WTC11 (cell line): ENCODE measurements at regions not wholly inside any gene's neighbourhood (a gene's known extent, or its start where the extent isn't known, plus 50 kb on each side); places are given as distances from the start of the nearest gene placed in this dataset.

ENCODE experiments used
- ATAC-seq: fragments of 200-7000 bp; cut with Tn5 transposase; 2 replicates; pipeline ENCODE4 v1.10.0; 2021; ENCODE audit warnings: mild to moderate bottlenecking, moderate library complexity
- CTCF ChIA-PET: fragments of 300-600 bp; sonication (Branson Sonifier 250); formaldehyde crosslinking; loops from one replicate; lab custom pipeline; 2021; ENCODE audit warnings: antibody characterized with exemption; lab: Charles Lee
- POLR2A ChIA-PET: fragments of 350-600 bp; sonication (Branson Sonifier 250); formaldehyde crosslinking; loops from one replicate; lab custom pipeline; 2021; ENCODE audit warnings: antibody characterized with exemption; lab: Charles Lee
- DNase-seq: peaks from one replicate; pipeline ENCODE4 v3.0.0; 2021; ENCODE audit warnings: low spot score
- H3K27ac Mint-ChIP-seq: 2 replicates; pipeline ENCODE4 v1.8.0; 2021; ENCODE audit warnings: mixed read lengths
- H3K27me3 Mint-ChIP-seq: 2 replicates; pipeline ENCODE4 v1.8.0; 2021; ENCODE audit warnings: low read depth, mild to moderate bottlenecking, moderate library complexity, mixed read lengths
- H3K36me3 Mint-ChIP-seq: 2 replicates; pipeline ENCODE4 v1.8.0; 2021; ENCODE audit warnings: mixed read lengths
- H3K4me1 Mint-ChIP-seq: 2 replicates; pipeline ENCODE4 v1.8.0; 2022; ENCODE audit warnings: mixed read lengths
- H3K4me3 Mint-ChIP-seq: 2 replicates; pipeline ENCODE4 v1.8.0; 2021; ENCODE audit warnings: mild to moderate bottlenecking, moderate library complexity, mixed read lengths
- H3K9me3 Mint-ChIP-seq: 2 replicates; pipeline ENCODE4 v1.8.0; 2021; ENCODE audit warnings: mixed read lengths
- ATF1 ChIP-seq: sonication (generic); formaldehyde crosslinking; IDR thresholded peaks from 2 replicates; pipeline ENCODE4 v1.8.1; 2023; ENCODE audit warnings: mild to moderate bottlenecking, moderate library complexity, missing genetic modification reagents
- ATF2 ChIP-seq: sonication (generic); formaldehyde crosslinking; IDR thresholded peaks from 2 replicates; pipeline ENCODE4 v1.8.1; 2022; ENCODE audit warnings: low read depth, missing genetic modification reagents, borderline replicate concordance
- CBFB ChIP-seq: sonication (generic); formaldehyde crosslinking; IDR thresholded peaks from 2 replicates; pipeline ENCODE4 v1.8.1; 2022; ENCODE audit warnings: mild to moderate bottlenecking, low read depth, missing genetic modification reagents
- CREB1 ChIP-seq: sonication (generic); formaldehyde crosslinking; IDR thresholded peaks from 2 replicates; pipeline ENCODE4 v1.8.0; 2023; ENCODE audit warnings: mild to moderate bottlenecking, missing genetic modification reagents
- ERG ChIP-seq: fragments of 250-450 bp; sonication (Bioruptor Pico); IDR thresholded peaks from 2 replicates; pipeline ENCODE4 v1.8.0; 2021; ENCODE audit warnings: mild to moderate bottlenecking
- FOXK1 ChIP-seq: sonication (generic); formaldehyde crosslinking; IDR thresholded peaks from 2 replicates; pipeline ENCODE4 v1.8.0; 2022; ENCODE audit warnings: mild to moderate bottlenecking, moderate library complexity, missing genetic modification reagents
- FOXP4 ChIP-seq: sonication (generic); formaldehyde crosslinking; IDR thresholded peaks from 2 replicates; pipeline ENCODE4 v1.8.0; 2022; ENCODE audit warnings: mild to moderate bottlenecking, missing genetic modification reagents
- HMGA2 ChIP-seq: fragments of 250-450 bp; sonication (Bioruptor Pico); IDR thresholded peaks from 2 replicates; pipeline ENCODE4 v1.4.0; 2021; ENCODE audit warnings: mild to moderate bottlenecking, moderate library complexity
- MAX ChIP-seq: sonication (generic); formaldehyde crosslinking; IDR thresholded peaks from 2 replicates; pipeline ENCODE4 v1.8.0; 2022; ENCODE audit warnings: mild to moderate bottlenecking, missing genetic modification reagents
- MXD4 ChIP-seq: fragments of 250-450 bp; sonication (Bioruptor Pico); IDR thresholded peaks from 2 replicates; pipeline ENCODE4 v1.8.0; 2021; ENCODE audit warnings: mild to moderate bottlenecking, moderate library complexity, borderline replicate concordance
- NR1H2 ChIP-seq: sonication (generic); formaldehyde crosslinking; IDR thresholded peaks from 2 replicates; pipeline ENCODE4 v1.9.0; 2021; ENCODE audit warnings: mild to moderate bottlenecking, moderate library complexity, missing genetic modification reagents
- SMAD4 ChIP-seq: sonication (generic); formaldehyde crosslinking; IDR thresholded peaks from 2 replicates; pipeline ENCODE4 v1.8.0; 2022; ENCODE audit warnings: mild to moderate bottlenecking, missing genetic modification reagents
- TCF7 ChIP-seq: sonication (generic); formaldehyde crosslinking; IDR thresholded peaks from 2 replicates; pipeline ENCODE4 v1.8.0; 2022; ENCODE audit warnings: mild to moderate bottlenecking, low read depth, missing genetic modification reagents, moderate library complexity
- TEAD4 ChIP-seq: sonication (generic); formaldehyde crosslinking; IDR thresholded peaks from 2 replicates; pipeline ENCODE4 v1.8.0; 2022; ENCODE audit warnings: mild to moderate bottlenecking, missing genetic modification reagents
- USF1 ChIP-seq: sonication (generic); formaldehyde crosslinking; IDR thresholded peaks from 2 replicates; pipeline ENCODE4 v1.8.0; 2022; ENCODE audit warnings: mild to moderate bottlenecking, missing genetic modification reagents
- ZBTB21 ChIP-seq: sonication (generic); formaldehyde crosslinking; IDR thresholded peaks from 2 replicates; pipeline ENCODE4 v1.8.1; 2023; ENCODE audit warnings: mild to moderate bottlenecking, missing genetic modification reagents, borderline replicate concordance
- ZNF219 ChIP-seq: sonication (generic); formaldehyde crosslinking; IDR thresholded peaks from 2 replicates; pipeline ENCODE4 v1.8.0; 2023; ENCODE audit warnings: missing genetic modification reagents, mild to moderate bottlenecking, borderline replicate concordance
- ZNF263 ChIP-seq: sonication (generic); formaldehyde crosslinking; IDR thresholded peaks from 2 replicates; pipeline ENCODE4 v1.8.1; 2022; ENCODE audit warnings: low read depth, mild to moderate bottlenecking, moderate library complexity, missing genetic modification reagents
- ZNF317 ChIP-seq: sonication (generic); formaldehyde crosslinking; IDR thresholded peaks from 2 replicates; pipeline ENCODE4 v1.8.1; 2023; ENCODE audit warnings: low read depth, mild to moderate bottlenecking, moderate library complexity, missing genetic modification reagents, borderline replicate concordance
- ZNF416 ChIP-seq: fragments of 250-450 bp; sonication (Bioruptor Pico); IDR thresholded peaks from 2 replicates; pipeline ENCODE4 v1.9.0; 2021; ENCODE audit warnings: mild to moderate bottlenecking, inconsistent platforms
- ZNF512 ChIP-seq: sonication (generic); formaldehyde crosslinking; IDR thresholded peaks from 2 replicates; pipeline ENCODE4 v1.8.1; 2022; ENCODE audit warnings: missing genetic modification reagents, borderline replicate concordance
- ZNF532 ChIP-seq: fragments of 250-450 bp; sonication (Bioruptor Pico); IDR thresholded peaks from 2 replicates; pipeline ENCODE4 v1.9.0; 2021; ENCODE audit warnings: mild to moderate bottlenecking, borderline replicate concordance
- ZNF671 ChIP-seq: fragments of 250-450 bp; sonication (Bioruptor Pico); IDR thresholded peaks from 2 replicates; pipeline ENCODE4 v1.8.0; 2021; ENCODE audit warnings: mild to moderate bottlenecking

- ChIA-PET CTCF (no interaction called here), POLR2A (no interaction called here)
- Mint-ChIP-seq H3K36me3 (peaks cover 4% of the 10 kb centered on the region; the same call in 1 of the 2 replicates), H3K4me1 (no peaks in the 10 kb centered on the region), H3K27ac (no peak overlapping the region), H3K4me3 (no peak overlapping the region), H3K9me3 (peaks cover 14% of the 10 kb centered on the region), H3K27me3 (peaks cover 3% of the 10 kb centered on the region; the same call in 1 of the 2 replicates)
- TF ChIP-seq NR1H2 (no peak), ATF2 (CRISPR knock-in tag) (no peak), ZNF416 (CRISPR knock-in tag) (no peak), ZBTB21 (no peak), FOXK1 (no peak), ERG (CRISPR knock-in tag) (no peak), HMGA2 (CRISPR knock-in tag) (no peak), ZNF512 (no peak), ZNF532 (CRISPR knock-in tag) (no peak), FOXP4 (no peak), ATF1 (CRISPR knock-in tag) (no peak), ZNF671 (CRISPR knock-in tag) (no peak), ZNF317 (CRISPR knock-in tag) (no peak), MXD4 (CRISPR knock-in tag) (no peak)
- ATAC-seq, result no peak
- no peak for DNase-seq
Measured at GRCh38 chr5:27821681-27822080, 783.3 kb upstream of the CDH9 start.

GRCh38 chr5:27818888-27819287 lies 780.5 kb upstream of the CDH9 start:
- ChIA-PET POLR2A (no interaction called here), CTCF (no interaction called here)
- no peak overlapping the region for H3K27ac Mint-ChIP-seq
- H3K36me3 Mint-ChIP-seq, result peaks cover 4% of the 10 kb centered on the region; the same call in 1 of the 2 replicates
- DNase-seq, result no peak
- no peaks in the 10 kb centered on the region for H3K4me1 Mint-ChIP-seq
- peaks cover 3% of the 10 kb centered on the region; the same call in 1 of the 2 replicates for H3K27me3 Mint-ChIP-seq
- H3K4me3 Mint-ChIP-seq, result no peak overlapping the region
- ATAC-seq, result no peak
- peaks cover 26% of the 10 kb centered on the region for H3K9me3 Mint-ChIP-seq
- TF ChIP-seq TEAD4 (CRISPR knock-in tag), result no peak
- TF ChIP-seq TCF7 (CRISPR knock-in tag), result no peak
- TF ChIP-seq CREB1 (CRISPR knock-in tag), result no peak
- TF ChIP-seq ZNF219 (CRISPR knock-in tag), result no peak
- no peak for TF ChIP-seq CBFB
- no peak for TF ChIP-seq ZNF512
- TF ChIP-seq ZNF263 (CRISPR knock-in tag), result no peak
- TF ChIP-seq SMAD4 (CRISPR knock-in tag), result no peak
- TF ChIP-seq MAX, result no peak
- TF ChIP-seq USF1, result no peak
